Suprapubic skin (tissue), 4 donors: ENCODE measurements at regions not wholly inside any gene's neighbourhood (a gene's known extent, or its start where the extent isn't known, plus 50 kb on each side); places are given as distances from the start of the nearest gene placed in this dataset.

Experiments
- DNase-seq, 2 donors: peaks; one replicate each; pipeline ENCODE4 v3.0.0-alpha.2; 2019; ENCODE audit warnings: low spot score in 2 of 2
- H3K27ac ChIP-seq: fragments of 200-600 bp; sonication (generic); one replicate; pipeline ENCODE4 v1.5.1; 2019
- H3K27me3 ChIP-seq: fragments of 200-600 bp; sonication (generic); one replicate; pipeline ENCODE4 v1.5.1; 2019
- H3K36me3 ChIP-seq: fragments of 200-600 bp; sonication (generic); one replicate; pipeline ENCODE4 v1.5.1; 2019
- H3K4me1 ChIP-seq: fragments of 200-600 bp; sonication (generic); one replicate; pipeline ENCODE4 v1.5.1; 2019
- H3K4me3 ChIP-seq: fragments of 200-600 bp; sonication (generic); one replicate; pipeline ENCODE4 v1.5.1; 2019; ENCODE audit warnings: mild to moderate bottlenecking
- H3K9me3 ChIP-seq: fragments of 200-600 bp; sonication (generic); one replicate; pipeline ENCODE4 v1.5.1; 2019
- CTCF ChIP-seq, 2 donors: fragments of 200-600 bp in 1 of 2; fragments of 450-650 bp in 1 of 2; sonication (generic) in 1 of 2; IDR thresholded peaks; one replicate each; pipeline ENCODE4 v1.5.1; 2016 to 2019; ENCODE audit warnings: antibody characterized with exemption in 2 of 2, mild to moderate bottlenecking in 1 of 2, moderate library complexity in 1 of 2
- EP300 ChIP-seq: sonication (generic); formaldehyde crosslinking; IDR thresholded peaks from one replicate; pipeline ENCODE4 v1.6.1; 2017; ENCODE audit warnings: antibody characterized with exemption
- POLR2A ChIP-seq, 2 donors: fragments of 450-650 bp; IDR thresholded peaks; one replicate each; pipeline ENCODE4 v1.6.1; 2017; ENCODE audit warnings: antibody characterized with exemption in 2 of 2, mild to moderate bottlenecking in 2 of 2, moderate library complexity in 2 of 2
- POLR2AphosphoS5 ChIP-seq, 3 donors: sonication (generic); formaldehyde crosslinking; IDR thresholded peaks; one replicate each; pipeline ENCODE4 v1.6.1; 2017; ENCODE audit warnings: antibody characterized with exemption in 3 of 3
- WGBS: methylation state at CpG from one replicate; pipeline ENCODE4 v1.1.5; 2018; 5-methylcytosine and 5-hydroxymethylcytosine counted together

GRCh38 chr6:47414423-47415167, 63.0 kb upstream of the CD2AP start:
- Histone ChIP-seq H3K36me3 (no peaks in the 10 kb centered on the region), H3K27ac (peak overlapping the region; percentile 45), H3K27me3 (no peaks in the 10 kb centered on the region), H3K9me3 (no peaks in the 10 kb centered on the region), H3K4me3 (peak overlapping the region; percentile 50), H3K4me1 (peaks cover 19% of the 10 kb centered on the region)
- 12% methylated on average over 14 of the region's 14 CpGs for WGBS
- no peak for TF ChIP-seq EP300
- TF ChIP-seq CTCF (IDR thresholded peaks at IDR 0.05), result no peak
- TF ChIP-seq POLR2A (IDR thresholded peaks at IDR 0.05), result no peak
- TF ChIP-seq POLR2AphosphoS5 (IDR thresholded peaks at IDR 0.05), result no peak
- DNase-seq, result no peak

- whole genome bisulfite sequencing, result 95% methylated on average over 4 of the region's 4 CpGs
These were observed 60.9 kb upstream of the CD2AP start for GRCh38 chr6:47416396-47417345.

GRCh38 chr6:47419621-47420020, 58.0 kb upstream of the CD2AP start:
- no peak for DNase-seq

More at GRCh38 chr6:47416396-47417345, 60.9 kb upstream of the CD2AP start:
- no peaks in the 10 kb centered on the region for H3K27me3 ChIP-seq
- no peak overlapping the region for H3K4me3 ChIP-seq
- no peaks in the 10 kb centered on the region for H3K9me3 ChIP-seq
- DNase-seq, result no peak
- TF ChIP-seq POLR2A (IDR thresholded peaks at IDR 0.05) (no peak), POLR2AphosphoS5 (IDR thresholded peaks at IDR 0.05) (no peak), CTCF (IDR thresholded peaks at IDR 0.05) (no peak), EP300 (no peak)
- no peaks in the 10 kb centered on the region for H3K36me3 ChIP-seq
- no peak overlapping the region for H3K27ac ChIP-seq
- H3K4me1 ChIP-seq, result peaks cover 19% of the 10 kb centered on the region

DNA sequence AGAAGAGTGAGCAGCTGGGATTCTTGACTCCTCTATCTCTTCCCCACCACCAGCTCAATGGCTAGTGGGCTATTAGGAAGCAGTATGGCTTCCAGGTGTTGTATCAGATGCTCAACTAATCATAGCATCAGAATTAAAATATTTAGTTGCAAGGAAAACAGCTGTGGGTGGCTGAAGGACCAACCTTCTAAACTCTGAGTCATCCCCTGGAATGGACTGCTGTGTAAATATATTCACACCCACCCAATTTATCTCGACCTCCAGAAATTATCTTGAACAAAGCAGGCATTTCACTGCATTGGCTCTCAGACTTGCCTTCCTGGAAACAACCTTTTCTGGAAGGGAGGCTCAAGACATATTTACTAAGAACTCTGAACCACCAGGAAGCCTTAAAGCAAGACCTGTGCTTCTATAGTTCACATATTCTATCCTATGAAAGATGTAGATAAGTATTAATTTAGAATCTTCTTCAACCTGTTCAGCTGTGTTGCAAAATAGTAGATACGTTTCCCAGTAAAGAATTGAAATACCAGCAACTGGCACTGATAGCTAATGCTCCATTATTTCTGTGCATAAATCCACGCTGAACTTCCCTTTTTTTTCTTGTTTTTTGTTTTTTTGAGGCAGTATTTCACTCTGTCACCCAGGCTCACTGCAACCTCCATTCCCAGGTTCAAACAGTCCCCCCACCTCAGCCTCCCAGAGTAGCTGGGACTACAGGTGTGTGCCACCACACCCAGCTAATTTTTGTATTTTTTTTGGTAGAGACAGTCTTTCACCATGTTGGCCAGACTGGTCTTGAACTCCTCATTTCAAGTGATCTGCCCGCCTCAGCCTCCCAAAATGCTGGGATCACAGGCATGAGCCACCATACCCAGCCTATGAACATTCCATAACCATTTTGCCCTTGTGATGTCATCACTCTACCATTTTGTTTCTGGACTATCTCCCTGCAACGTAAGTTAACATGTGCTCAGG, 56.9 kb upstream of the CD2AP start:
- no peak for DNase-seq
- WGBS, result 73% methylated on average over 5 of the region's 5 CpGs
- TF ChIP-seq CTCF (IDR thresholded peaks at IDR 0.05) (no peak), POLR2AphosphoS5 (IDR thresholded peaks at IDR 0.05) (no peak)
- no peaks in the 10 kb centered on the region for H3K4me1 ChIP-seq
- H3K27me3 ChIP-seq, result no peaks in the 10 kb centered on the region
- no peaks in the 10 kb centered on the region for H3K36me3 ChIP-seq
- H3K9me3 ChIP-seq, result no peaks in the 10 kb centered on the region
- no peak overlapping the region for H3K4me3 ChIP-seq
- no peak overlapping the region for H3K27ac ChIP-seq

More at GRCh38 chr6:47419621-47420020, 58.0 kb upstream of the CD2AP start:
- Histone ChIP-seq H3K9me3 (no peaks in the 10 kb centered on the region), H3K4me1 (peaks cover 10% of the 10 kb centered on the region), H3K36me3 (no peaks in the 10 kb centered on the region), H3K27me3 (no peaks in the 10 kb centered on the region), H3K4me3 (no peak overlapping the region), H3K27ac (no peak overlapping the region)
- TF ChIP-seq CTCF (IDR thresholded peaks at IDR 0.05) (no peak), POLR2AphosphoS5 (IDR thresholded peaks at IDR 0.05) (no peak), EP300 (no peak), POLR2A (IDR thresholded peaks at IDR 0.05) (no peak)
